NCI-H446 (cell line): ENCODE measurements at regions not wholly inside any gene's neighbourhood (a gene's known extent, or its start where the extent isn't known, plus 50 kb on each side); places are given as distances from the start of the nearest gene placed in this dataset.

Experiments
- DNase-seq, 2 experiments: peaks; one replicate each; lab custom pipeline; 2025; lab: John Stamatoyannopoulos, UW

- DNase-seq, result no peak
Observed at GRCh38 chr6:112717856-112718255, 370.7 kb downstream of the RFPL4B start.

GRCh38 chr6:112725541-112726085 is 378.5 kb downstream of the RFPL4B start:
- no peak for DNase-seq

- no peak for DNase-seq
Observed at GRCh38 chr6:112735129-112735528, 388.0 kb downstream of the RFPL4B start.

DNA sequence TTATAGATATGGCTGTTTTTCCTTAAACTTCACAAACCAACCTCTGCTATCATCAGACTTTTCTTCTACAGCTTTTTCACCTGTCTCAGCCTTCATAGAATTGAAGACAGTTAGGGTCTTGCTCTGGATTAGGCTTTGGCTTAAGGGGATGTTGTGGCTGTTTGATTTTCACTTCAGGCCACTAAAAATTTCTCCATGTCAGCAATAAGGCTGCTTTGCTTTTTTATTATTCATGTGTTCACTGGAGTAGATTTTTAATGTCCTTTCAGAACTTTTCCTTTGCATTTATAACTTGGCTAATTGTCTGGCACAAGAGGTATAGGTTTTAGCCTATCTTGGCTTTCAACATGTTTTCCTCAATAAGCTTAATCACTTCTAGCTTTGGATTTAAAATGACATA is 392.6 kb downstream of the RFPL4B start:
- DNase-seq, result no peak

DNA sequence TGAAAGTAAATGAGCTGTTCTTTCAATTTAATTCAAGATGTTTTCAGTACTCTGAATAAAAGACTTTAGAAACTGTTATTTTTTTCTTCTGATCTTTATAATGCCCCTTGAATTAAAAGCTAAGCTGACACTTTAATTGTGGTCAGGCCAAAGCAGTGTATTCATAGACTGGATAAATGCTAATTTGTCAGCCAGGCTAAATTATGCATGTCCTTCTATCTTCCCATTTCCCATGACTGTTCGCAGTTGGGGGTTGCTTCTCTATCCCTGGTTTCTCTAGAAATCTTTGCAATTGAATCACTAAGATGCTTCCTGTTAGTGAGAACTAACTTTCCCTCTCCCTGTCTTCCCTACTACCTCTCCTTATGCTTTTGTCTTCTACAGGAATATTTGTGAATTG is 396.2 kb downstream of the RFPL4B start:
- no peak for DNase-seq

- DNase-seq, result no peak
Observed at GRCh38 chr6:112744827-112745226, 397.7 kb downstream of the RFPL4B start.

GRCh38 chr6:112745765-112746164 is 398.6 kb downstream of the RFPL4B start:
- no peak for DNase-seq

GRCh38 chr6:112749673-112750072 is 402.5 kb downstream of the RFPL4B start:
- DNase-seq, result no peak

DNA sequence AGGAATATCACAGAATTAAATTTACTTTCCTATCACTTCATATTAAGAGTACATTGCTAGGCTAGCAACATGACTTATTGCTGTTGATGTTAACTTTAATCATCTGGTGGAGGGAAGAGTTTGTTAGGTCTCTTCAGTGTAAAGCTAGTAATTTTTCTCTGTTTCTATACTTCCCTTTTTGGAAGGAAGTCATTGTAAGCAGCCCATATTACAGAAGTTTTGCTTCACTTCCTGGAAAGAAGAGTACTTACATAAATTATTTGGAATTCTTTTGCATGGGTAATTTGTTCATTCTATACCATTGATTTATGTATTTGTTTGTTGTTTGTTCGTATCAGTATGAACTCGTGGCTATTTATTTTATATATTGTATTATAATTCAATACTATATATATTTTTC is 405.2 kb downstream of the RFPL4B start:
- DNase-seq, result no peak

- no peak for DNase-seq
Observed at GRCh38 chr6:112752791-112753190, 405.7 kb downstream of the RFPL4B start.

DNA sequence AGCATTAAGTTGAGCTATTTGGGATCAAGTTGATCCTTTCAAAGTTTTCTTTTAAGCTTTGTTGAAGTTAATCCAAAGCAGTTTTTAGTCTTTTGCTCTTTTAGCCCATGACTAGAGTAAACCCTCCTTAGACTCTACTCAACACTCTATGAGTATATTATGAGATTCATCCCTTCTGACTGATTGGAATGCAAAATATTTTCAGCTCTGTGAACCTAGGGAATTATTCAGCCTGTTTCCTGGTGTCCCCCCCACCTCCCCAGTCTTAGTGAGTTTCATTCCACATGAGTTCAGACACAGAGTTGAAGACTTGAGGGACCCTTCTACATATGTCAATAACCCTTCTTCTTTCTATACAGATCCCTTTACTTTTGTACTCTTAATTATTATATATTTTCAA is 413.7 kb downstream of the RFPL4B start:
- DNase-seq, result no peak

- DNase-seq, result no peak
Observed at GRCh38 chr6:112761740-112762139, 414.6 kb downstream of the RFPL4B start.

GRCh38 chr6:112764377-112764776 is 417.2 kb downstream of the RFPL4B start:
- no peak for DNase-seq

- no peak for DNase-seq
Observed at GRCh38 chr6:112770308-112770707, 423.2 kb downstream of the RFPL4B start.

GRCh38 chr6:112773187-112773586 is 426.1 kb downstream of the RFPL4B start:
- no peak for DNase-seq

- no peak for DNase-seq
Observed at GRCh38 chr6:112774319-112774718, 427.2 kb downstream of the RFPL4B start.

GRCh38 chr6:112780498-112781096 is 433.5 kb downstream of the RFPL4B start:
- peak; percentile 76 to 88 for DNase-seq

- DNase-seq, result peak in 1 of 2 experiments; percentile 39
Observed at GRCh38 chr6:112781241-112781640, 434.1 kb downstream of the RFPL4B start.

DNA sequence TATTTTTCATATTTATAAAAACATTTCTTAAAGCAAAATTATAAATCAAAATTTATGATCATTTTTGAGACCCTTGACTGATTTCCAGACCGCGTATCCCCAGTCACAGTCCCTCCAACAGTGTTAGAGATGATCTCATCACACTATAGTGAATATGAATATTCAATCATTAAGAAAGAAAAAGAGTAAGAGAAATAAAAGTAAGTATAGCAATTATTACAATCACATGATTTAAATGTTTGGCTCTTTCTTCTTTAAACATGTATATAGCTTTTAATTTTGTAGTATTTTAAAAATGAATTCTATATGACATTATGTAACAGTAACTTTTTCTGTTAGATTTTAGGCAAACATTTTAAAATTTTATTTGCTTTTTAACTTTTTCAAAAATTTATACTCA is 438.3 kb downstream of the RFPL4B start:
- no peak for DNase-seq

DNA sequence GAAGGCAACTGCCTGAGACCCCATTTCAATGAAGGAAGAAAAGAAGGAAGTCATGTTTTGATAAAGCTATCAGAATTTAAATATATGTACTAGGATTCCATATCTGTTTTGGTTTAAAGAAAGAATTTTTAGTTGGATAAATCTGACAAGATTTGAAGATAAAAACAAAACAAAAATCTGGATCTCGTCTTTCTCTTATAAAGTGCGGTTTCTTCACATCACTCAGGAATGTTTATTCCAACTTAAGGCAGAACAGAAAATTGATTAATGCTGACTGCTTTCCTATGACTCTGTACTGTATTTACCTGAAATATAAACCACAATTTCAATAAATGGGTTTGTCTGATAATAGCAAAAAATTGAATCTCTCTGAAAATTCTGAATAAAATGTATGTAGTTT is 439.7 kb downstream of the RFPL4B start:
- DNase-seq, result no peak

- DNase-seq, result no peak
Observed at GRCh38 chr6:112787371-112787770, 440.2 kb downstream of the RFPL4B start.

DNA sequence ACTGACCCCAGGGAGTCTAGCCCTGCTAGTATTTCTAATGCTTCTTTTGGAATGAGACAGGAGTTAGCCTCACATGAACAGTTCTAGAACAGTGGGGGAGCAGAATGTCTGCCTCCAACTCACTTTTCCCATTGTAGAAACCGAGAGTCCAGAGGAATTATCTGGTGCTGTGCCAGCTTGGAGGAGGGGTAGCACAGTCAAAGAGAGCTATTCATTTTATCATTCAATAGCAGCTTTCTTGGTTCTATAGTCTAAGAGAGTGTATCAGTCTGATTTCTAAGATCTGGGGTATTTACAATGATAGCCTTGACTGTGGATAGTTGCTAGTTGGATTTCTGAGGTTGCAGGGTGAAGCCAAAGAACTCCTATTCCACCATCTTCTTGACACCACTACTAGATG is 448.2 kb downstream of the RFPL4B start:
- no peak for DNase-seq

GRCh38 chr6:112796712-112797111 is 449.6 kb downstream of the RFPL4B start:
- no peak for DNase-seq

GRCh38 chr6:112799889-112800288 is 452.8 kb downstream of the RFPL4B start:
- DNase-seq, result no peak
